ENCODE measurements at regions not wholly inside any gene's neighbourhood (a gene's known extent, or its start where the extent isn't known, plus 50 kb on each side); places are given as distances from the start of the nearest gene placed in this dataset.

- Histone ChIP-seq H3K27ac (replicated peaks) (no peak overlapping the region), H3K36me3 (no peaks in the 10 kb centered on the region), H3K4me1 (no peaks in the 10 kb centered on the region), H3K9me3 (replicated peaks) (no peaks in the 10 kb centered on the region), H3K27me3 (ENCODE audit: low read depth) (no peaks in the 10 kb centered on the region), H3K4me3 (no peak overlapping the region)
- no peak for DNase-seq
- TF ChIP-seq, protein P1, sequence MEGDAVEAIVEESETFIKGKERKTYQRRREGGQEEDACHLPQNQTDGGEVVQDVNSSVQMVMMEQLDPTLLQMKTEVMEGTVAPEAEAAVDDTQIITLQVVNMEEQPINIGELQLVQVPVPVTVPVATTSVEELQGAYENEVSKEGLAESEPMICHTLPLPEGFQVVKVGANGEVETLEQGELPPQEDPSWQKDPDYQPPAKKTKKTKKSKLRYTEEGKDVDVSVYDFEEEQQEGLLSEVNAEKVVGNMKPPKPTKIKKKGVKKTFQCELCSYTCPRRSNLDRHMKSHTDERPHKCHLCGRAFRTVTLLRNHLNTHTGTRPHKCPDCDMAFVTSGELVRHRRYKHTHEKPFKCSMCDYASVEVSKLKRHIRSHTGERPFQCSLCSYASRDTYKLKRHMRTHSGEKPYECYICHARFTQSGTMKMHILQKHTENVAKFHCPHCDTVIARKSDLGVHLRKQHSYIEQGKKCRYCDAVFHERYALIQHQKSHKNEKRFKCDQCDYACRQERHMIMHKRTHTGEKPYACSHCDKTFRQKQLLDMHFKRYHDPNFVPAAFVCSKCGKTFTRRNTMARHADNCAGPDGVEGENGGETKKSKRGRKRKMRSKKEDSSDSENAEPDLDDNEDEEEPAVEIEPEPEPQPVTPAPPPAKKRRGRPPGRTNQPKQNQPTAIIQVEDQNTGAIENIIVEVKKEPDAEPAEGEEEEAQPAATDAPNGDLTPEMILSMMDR (IDR thresholded peaks at IDR 0.05; ENCODE audit: borderline replicate concordance): no peak
- intact Hi-C loops (cut with micrococcal nuclease): no loop called here
Measured at GRCh38 chr20:7151676-7152470, 384.4 kb downstream of the BMP2 start.

- Histone ChIP-seq H3K27me3 (ENCODE audit: low read depth) (no peaks in the 10 kb centered on the region), H3K4me3 (no peak overlapping the region), H3K9me3 (replicated peaks) (no peaks in the 10 kb centered on the region), H3K27ac (replicated peaks) (no peak overlapping the region), H3K36me3 (no peaks in the 10 kb centered on the region), H3K4me1 (no peaks in the 10 kb centered on the region)
- DNase-seq: no peak
- intact Hi-C loops (cut with micrococcal nuclease): no loop called here
- TF ChIP-seq, protein P1 (IDR thresholded peaks at IDR 0.05; ENCODE audit: borderline replicate concordance): no peak
Measured at GRCh38 chr20:7155282-7155681, 387.8 kb downstream of the BMP2 start.

DNA sequence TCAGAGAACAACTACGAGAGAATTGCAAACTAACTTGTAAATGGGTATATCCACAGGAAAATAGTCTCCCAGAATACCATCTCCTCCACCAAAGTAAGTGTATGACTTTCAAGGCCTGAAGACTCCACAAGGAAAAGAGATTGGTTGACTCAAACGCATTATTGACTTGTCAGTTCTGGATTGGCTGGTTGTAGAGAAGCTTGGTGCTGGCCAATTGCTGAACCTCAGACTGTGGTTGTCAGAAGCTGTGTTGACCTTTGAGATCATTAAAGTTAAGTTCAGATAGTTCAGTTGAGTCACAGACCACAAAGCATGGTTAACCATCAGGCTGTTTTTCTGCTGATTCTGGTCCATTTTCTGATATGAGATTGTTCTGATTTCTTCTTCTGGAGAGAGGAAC is 388.3 kb downstream of the BMP2 start:
- Histone ChIP-seq H3K27me3 (ENCODE audit: low read depth) (no peaks in the 10 kb centered on the region), H3K4me1 (no peaks in the 10 kb centered on the region), H3K27ac (replicated peaks) (no peak overlapping the region), H3K4me3 (no peak overlapping the region), H3K9me3 (replicated peaks) (no peaks in the 10 kb centered on the region), H3K36me3 (no peaks in the 10 kb centered on the region)
- TF ChIP-seq, protein P1 (IDR thresholded peaks at IDR 0.05; ENCODE audit: borderline replicate concordance): no peak
- intact Hi-C loops (cut with micrococcal nuclease): no loop called here
- no peak for DNase-seq

- TF ChIP-seq, protein P1 (IDR thresholded peaks at IDR 0.05; ENCODE audit: borderline replicate concordance): no peak
Measured at GRCh38 chr20:7159903-7160302, 392.4 kb downstream of the BMP2 start.

DNA sequence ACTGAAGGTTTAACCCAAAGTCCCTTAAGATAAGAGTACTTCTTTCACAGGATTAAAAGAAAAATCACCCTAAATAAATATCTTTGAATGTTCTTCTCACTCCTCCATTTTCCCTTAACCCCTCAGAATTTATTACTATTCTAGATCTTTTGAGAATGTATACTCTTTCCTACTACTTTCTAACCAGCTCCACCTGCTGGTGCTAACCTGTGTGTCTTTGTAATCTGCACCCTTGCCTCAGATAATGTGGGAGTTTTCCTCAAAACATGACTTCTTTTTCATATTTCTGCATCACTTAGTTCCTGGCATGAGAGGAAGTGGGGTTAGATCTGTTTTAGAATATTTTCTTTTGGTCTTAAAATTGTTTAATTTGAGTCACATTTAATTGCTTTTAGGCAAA is 394.2 kb downstream of the BMP2 start:
- Histone ChIP-seq H3K27me3 (ENCODE audit: low read depth) (no peaks in the 10 kb centered on the region), H3K36me3 (no peaks in the 10 kb centered on the region), H3K27ac (replicated peaks) (no peak overlapping the region), H3K4me1 (no peaks in the 10 kb centered on the region), H3K4me3 (no peak overlapping the region), H3K9me3 (replicated peaks) (no peaks in the 10 kb centered on the region)
- DNase-seq: no peak
- intact Hi-C loops (cut with micrococcal nuclease): no loop called here
- TF ChIP-seq, protein P1 (IDR thresholded peaks at IDR 0.05; ENCODE audit: borderline replicate concordance): peak; percentile 62

More at GRCh38 chr20:7159903-7160302, 392.4 kb downstream of the BMP2 start:
- Histone ChIP-seq H3K4me3 (no peak overlapping the region), H3K4me1 (no peaks in the 10 kb centered on the region), H3K27ac (replicated peaks) (no peak overlapping the region), H3K9me3 (replicated peaks) (no peaks in the 10 kb centered on the region), H3K36me3 (no peaks in the 10 kb centered on the region), H3K27me3 (ENCODE audit: low read depth) (no peaks in the 10 kb centered on the region)
- intact Hi-C loops (cut with micrococcal nuclease): no loop called here
- DNase-seq: no peak
